SU-DHL-6 (cell line): ENCODE measurements at regions not wholly inside any gene's neighbourhood (a gene's known extent, or its start where the extent isn't known, plus 50 kb on each side); places are given as distances from the start of the nearest gene placed in this dataset.

Experiments
- EZH2phosphoT487 ChIP-seq: fragments of 200-600 bp; sonication (generic), shearing (Covaris generic); conservative IDR thresholded peaks from 2 replicates; pipeline ENCODE4 v1.6.1; 2018; ENCODE audit warnings: mild to moderate bottlenecking, antibody characterized with exemption, low read length, moderate library complexity, mixed read lengths
- TF ChIP-seq, protein P1 (sequence below): fragments of 200-600 bp; sonication (generic); IDR thresholded peaks from one replicate; pipeline ENCODE4 v1.5.1; 2017; ENCODE audit warnings: antibody characterized with exemption, mild to moderate bottlenecking, low read length, moderate library complexity; ENCODE audit not compliant: insufficient read depth, poor library complexity, severe bottlenecking

DNA sequence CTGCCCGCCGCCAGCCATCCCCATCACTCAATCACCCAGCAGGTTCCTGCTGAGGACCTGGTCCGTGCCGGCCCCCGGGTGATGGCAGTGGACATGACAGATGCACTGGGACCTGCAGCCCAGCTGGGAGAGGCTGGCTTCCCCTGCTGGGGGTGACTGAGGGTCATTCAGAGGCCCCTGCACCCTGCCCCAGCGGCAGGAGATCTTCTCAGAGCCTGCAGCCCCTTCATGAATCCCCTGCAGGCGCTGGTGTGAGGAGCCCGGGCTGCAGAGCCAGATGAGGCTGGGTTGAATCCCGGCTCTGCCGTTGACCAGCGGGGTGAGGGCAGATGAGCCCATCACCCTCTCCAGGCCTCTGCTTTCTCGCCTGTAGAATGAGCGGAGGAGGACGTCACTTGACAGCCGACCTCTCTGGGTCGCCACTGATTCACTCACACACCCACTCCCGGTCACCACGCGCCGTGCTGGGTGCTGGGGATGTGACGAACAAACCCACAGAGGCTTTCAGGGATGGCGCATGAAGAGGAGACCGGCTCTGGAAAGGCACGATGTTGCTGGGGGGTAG, 95.2 kb upstream of the CIBAR2 start:
- TF ChIP-seq, protein P1, sequence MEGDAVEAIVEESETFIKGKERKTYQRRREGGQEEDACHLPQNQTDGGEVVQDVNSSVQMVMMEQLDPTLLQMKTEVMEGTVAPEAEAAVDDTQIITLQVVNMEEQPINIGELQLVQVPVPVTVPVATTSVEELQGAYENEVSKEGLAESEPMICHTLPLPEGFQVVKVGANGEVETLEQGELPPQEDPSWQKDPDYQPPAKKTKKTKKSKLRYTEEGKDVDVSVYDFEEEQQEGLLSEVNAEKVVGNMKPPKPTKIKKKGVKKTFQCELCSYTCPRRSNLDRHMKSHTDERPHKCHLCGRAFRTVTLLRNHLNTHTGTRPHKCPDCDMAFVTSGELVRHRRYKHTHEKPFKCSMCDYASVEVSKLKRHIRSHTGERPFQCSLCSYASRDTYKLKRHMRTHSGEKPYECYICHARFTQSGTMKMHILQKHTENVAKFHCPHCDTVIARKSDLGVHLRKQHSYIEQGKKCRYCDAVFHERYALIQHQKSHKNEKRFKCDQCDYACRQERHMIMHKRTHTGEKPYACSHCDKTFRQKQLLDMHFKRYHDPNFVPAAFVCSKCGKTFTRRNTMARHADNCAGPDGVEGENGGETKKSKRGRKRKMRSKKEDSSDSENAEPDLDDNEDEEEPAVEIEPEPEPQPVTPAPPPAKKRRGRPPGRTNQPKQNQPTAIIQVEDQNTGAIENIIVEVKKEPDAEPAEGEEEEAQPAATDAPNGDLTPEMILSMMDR, result no peak
- no peak for TF ChIP-seq EZH2phosphoT487
